ENCODE measurements at regions not wholly inside any gene's neighbourhood (a gene's known extent, or its start where the extent isn't known, plus 50 kb on each side); places are given as distances from the start of the nearest gene placed in this dataset.
"Not testable (repeated sequence)": the region's sequence is repeated elsewhere in the genome, so short reads cannot be mapped to it uniquely, and the experiment has no call there.

GRCh38 chr1:105459759-105460158 lies 1596.7 kb upstream of the PRMT6 start:
- in situ Hi-C loops (cut with MboI; ENCODE audit: low pct_unique_long_range_greater_than_20kb, low sequenced_read_pairs, unreplicated experiment) = no loop called here
- no peak for DNase-seq (ENCODE audit: low spot score)
- TF ChIP-seq CTCF (IDR thresholded peaks at IDR 0.05; ENCODE audit: extremely low read depth, insufficient read depth, missing control alignments) = no peak

GRCh38 chr1:105462308-105462707 lies 1594.2 kb upstream of the PRMT6 start:
- no peak for TF ChIP-seq CTCF (IDR thresholded peaks at IDR 0.05; ENCODE audit: extremely low read depth, insufficient read depth, missing control alignments)
- DNase-seq (ENCODE audit: low spot score) = no peak
- in situ Hi-C loops (cut with MboI; ENCODE audit: low pct_unique_long_range_greater_than_20kb, low sequenced_read_pairs, unreplicated experiment) = no loop called here

DNA sequence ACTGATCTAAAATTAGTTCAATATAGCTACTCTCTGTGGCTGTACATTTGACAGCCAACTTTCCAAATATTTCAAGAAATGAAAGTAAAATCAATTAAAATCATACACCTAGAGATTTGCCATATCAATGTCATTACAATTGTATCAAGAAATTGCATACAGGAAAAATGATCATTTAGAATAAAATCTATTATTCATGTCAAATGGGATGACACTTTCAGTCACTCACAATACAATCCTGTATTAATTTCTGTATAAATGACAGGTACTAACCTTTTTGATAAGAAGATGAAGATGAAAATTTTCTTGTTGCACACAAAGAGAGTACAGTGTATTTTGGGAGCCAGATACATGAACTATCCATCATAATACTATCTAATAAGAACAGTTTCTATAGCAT lies 1588.9 kb upstream of the PRMT6 start:
- TF ChIP-seq CTCF (IDR thresholded peaks at IDR 0.05; ENCODE audit: extremely low read depth, insufficient read depth, missing control alignments) = no peak
- in situ Hi-C loops (cut with MboI; ENCODE audit: low pct_unique_long_range_greater_than_20kb, low sequenced_read_pairs, unreplicated experiment) = no loop called here

GRCh38 chr1:105470541-105470940 lies 1585.9 kb upstream of the PRMT6 start:
- not testable (repeated sequence) for DNase-seq (ENCODE audit: low spot score)

More for the DNA sequence above, 1588.9 kb upstream of the PRMT6 start:
- no peak for DNase-seq (ENCODE audit: low spot score)

GRCh38 chr1:105483436-105483835 lies 1573.0 kb upstream of the PRMT6 start:
- DNase-seq (ENCODE audit: low spot score) = no peak
- no peak for TF ChIP-seq CTCF (IDR thresholded peaks at IDR 0.05; ENCODE audit: extremely low read depth, insufficient read depth, missing control alignments)
- in situ Hi-C loops (cut with MboI; ENCODE audit: low pct_unique_long_range_greater_than_20kb, low sequenced_read_pairs, unreplicated experiment) = no loop called here

More at GRCh38 chr1:105470541-105470940, 1585.9 kb upstream of the PRMT6 start:
- in situ Hi-C loops (cut with MboI; ENCODE audit: low pct_unique_long_range_greater_than_20kb, low sequenced_read_pairs, unreplicated experiment) = not testable (repeated sequence)

DNA sequence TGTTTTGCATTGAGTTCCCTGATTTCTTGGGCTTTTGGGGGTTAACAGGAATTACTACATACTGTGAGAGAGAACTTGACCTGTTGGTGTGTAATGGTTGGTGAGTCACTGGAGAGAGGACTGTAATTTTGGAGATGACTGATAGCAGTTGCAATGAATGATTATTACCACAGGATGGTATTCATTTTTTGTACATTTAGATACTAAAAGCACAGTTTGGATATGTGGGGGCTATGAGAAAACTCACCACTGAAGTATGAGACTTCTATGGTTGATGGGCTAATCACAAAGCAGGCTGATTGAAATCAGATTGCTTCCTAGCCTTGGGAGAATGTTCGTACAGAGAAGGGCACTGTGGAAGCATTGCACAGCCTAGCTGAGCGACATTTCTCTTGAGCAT lies 1571.3 kb upstream of the PRMT6 start:
- no peak for DNase-seq (ENCODE audit: low spot score)
- TF ChIP-seq CTCF (IDR thresholded peaks at IDR 0.05; ENCODE audit: extremely low read depth, insufficient read depth, missing control alignments) = no peak
- in situ Hi-C loops (cut with MboI; ENCODE audit: low pct_unique_long_range_greater_than_20kb, low sequenced_read_pairs, unreplicated experiment) = no loop called here

DNA sequence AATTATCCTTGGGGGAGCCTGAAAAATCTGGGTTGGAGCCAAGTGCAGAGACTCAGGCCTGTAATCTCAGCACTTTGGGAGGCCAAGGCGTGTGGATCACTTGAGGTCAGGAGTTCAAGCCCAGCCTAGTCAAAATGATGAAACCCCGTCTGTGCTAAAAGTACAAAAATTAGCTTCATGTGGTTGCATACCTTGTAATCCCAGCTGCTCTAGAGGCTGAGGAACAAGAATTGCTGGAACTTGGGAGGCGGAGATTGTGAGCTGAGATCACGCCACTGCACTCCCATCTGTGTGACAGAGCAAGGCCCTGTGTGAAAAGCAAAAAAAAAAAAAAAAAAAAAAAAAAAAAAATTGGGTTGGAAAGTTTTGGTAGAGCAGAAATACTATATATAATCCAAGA lies 1563.6 kb upstream of the PRMT6 start:
- DNase-seq (ENCODE audit: low spot score) = no peak
- TF ChIP-seq CTCF (IDR thresholded peaks at IDR 0.05; ENCODE audit: extremely low read depth, insufficient read depth, missing control alignments) = no peak
- in situ Hi-C loops (cut with MboI; ENCODE audit: low pct_unique_long_range_greater_than_20kb, low sequenced_read_pairs, unreplicated experiment) = no loop called here

Data from GM13977 (cell line).